ENCODE measurements at regions not wholly inside any gene's neighbourhood (a gene's known extent, or its start where the extent isn't known, plus 50 kb on each side); places are given as distances from the start of the nearest gene placed in this dataset.

GRCh38 chr15:33256874-33257273 is 53.9 kb upstream of the RYR3 start:
- no peak overlapping the region for H3K27ac Mint-ChIP-seq
- H3K36me3 Mint-ChIP-seq (ENCODE audit: low read depth), result no peaks in the 10 kb centered on the region
- peaks cover 52% of the 10 kb centered on the region for H3K27me3 Mint-ChIP-seq
- no peaks in the 10 kb centered on the region for H3K4me1 Mint-ChIP-seq
- no peak for DNase-seq
- ATAC-seq, result no peak
- H3K4me3 Mint-ChIP-seq, result no peak overlapping the region
- no peaks in the 10 kb centered on the region for H3K9me3 ChIP-seq (ENCODE audit: control insufficient read depth, low read length, poor library complexity, severe bottlenecking)

GRCh38 chr15:33244471-33244870 is 50.0 kb upstream of the FMN1 start:
- no peak for ATAC-seq
- Mint-ChIP-seq H3K36me3 (ENCODE audit: low read depth) (no peaks in the 10 kb centered on the region), H3K27me3 (peaks cover 31% of the 10 kb centered on the region), H3K4me3 (no peak overlapping the region), H3K27ac (no peak overlapping the region), H3K4me1 (peaks cover 12% of the 10 kb centered on the region)
- DNase-seq, result no peak
- no peaks in the 10 kb centered on the region for H3K9me3 ChIP-seq (ENCODE audit: control insufficient read depth, low read length, poor library complexity, severe bottlenecking)

Measured in T-helper 17 cell (primary cell).